Lower leg skin (tissue), 4 donors: ENCODE measurements at regions not wholly inside any gene's neighbourhood (a gene's known extent, or its start where the extent isn't known, plus 50 kb on each side); places are given as distances from the start of the nearest gene placed in this dataset.

Source experiments
- DNase-seq, 2 donors: peaks; one replicate each; pipeline ENCODE4 v3.0.0-alpha.2; 2019; ENCODE audit warnings: low spot score in 2 of 2
- H3K4me3 ChIP-seq: fragments of 200-600 bp; sonication (generic); 2 replicates; pipeline ENCODE4 v1.5.1; 2017; ENCODE audit warnings: mild to moderate bottlenecking, low read depth; ENCODE audit not compliant: poor library complexity, severe bottlenecking
- CTCF ChIP-seq, 3 donors: fragments of 450-650 bp; IDR thresholded peaks; one replicate each; pipeline ENCODE4 v1.5.1; 2016; ENCODE audit warnings: antibody characterized with exemption in 3 of 3, mild to moderate bottlenecking in 3 of 3, moderate library complexity in 2 of 3
- POLR2A ChIP-seq, 2 donors: fragments of 450-650 bp; IDR thresholded peaks; one replicate each; pipeline ENCODE4 v1.6.1; 2016 to 2017; ENCODE audit warnings: antibody characterized with exemption in 2 of 2, mild to moderate bottlenecking in 1 of 2, moderate library complexity in 1 of 2
- WGBS, 2 donors: methylation state at CpG; one replicate each; pipeline ENCODE4 v1.1.5; 2018; 5-methylcytosine and 5-hydroxymethylcytosine counted together
- intact Hi-C: fragments of 100-400 bp; cut with DNase I; formaldehyde crosslinking; loops from one replicate; pipeline ENCODE4 v1.15.0; 2023; ENCODE audit warnings: low total_unique reads

GRCh38 chr5:20470997-20471396, 483.0 kb upstream of the CDH18 start:
- WGBS, 2 donors = 85 to 97% methylated on average over 1 of the region's 1 CpG

GRCh38 chr5:20469792-20470191, 481.8 kb upstream of the CDH18 start:
- DNase-seq = no peak
- no peak overlapping the region for H3K4me3 ChIP-seq
- 46 to 66% methylated on average over 2 of the region's 2 CpGs for WGBS, 2 donors
- TF ChIP-seq CTCF (IDR thresholded peaks at IDR 0.05) (no peak), POLR2A (IDR thresholded peaks at IDR 0.05) (no peak)
- intact Hi-C loops = no loop called here

More at GRCh38 chr5:20470997-20471396, 483.0 kb upstream of the CDH18 start:
- no peak for DNase-seq
- TF ChIP-seq CTCF (IDR thresholded peaks at IDR 0.05) (no peak), POLR2A (IDR thresholded peaks at IDR 0.05) (no peak)
- no peak overlapping the region for H3K4me3 ChIP-seq
- intact Hi-C loops = no loop called here

- no peak for TF ChIP-seq CTCF (IDR thresholded peaks at IDR 0.05)
- TF ChIP-seq POLR2A (IDR thresholded peaks at IDR 0.05) = no peak
- intact Hi-C loops = no loop called here
- H3K4me3 ChIP-seq = no peak overlapping the region
- 82% methylated on average over 3 of the region's 3 CpGs for WGBS, 2 donors
- DNase-seq = no peak
Observed at GRCh38 chr5:20469390-20469789, 481.4 kb upstream of the CDH18 start.

- no peak for DNase-seq
- WGBS, 2 donors = 82 to 86% methylated on average over 1 of the region's 1 CpG
- intact Hi-C loops = no loop called here
- TF ChIP-seq POLR2A (IDR thresholded peaks at IDR 0.05) (no peak), CTCF (IDR thresholded peaks at IDR 0.05) (no peak)
- no peak overlapping the region for H3K4me3 ChIP-seq
Observed at GRCh38 chr5:20466512-20466911, 478.5 kb upstream of the CDH18 start.

GRCh38 chr5:20463206-20463605, 475.2 kb upstream of the CDH18 start:
- intact Hi-C loops = no loop called here
- TF ChIP-seq CTCF (IDR thresholded peaks at IDR 0.05) = no peak
- no peak for TF ChIP-seq POLR2A (IDR thresholded peaks at IDR 0.05)
- WGBS, 2 donors = 64 to 72% methylated on average over 4 of the region's 4 CpGs
- no peak for DNase-seq
- no peak overlapping the region for H3K4me3 ChIP-seq

DNA sequence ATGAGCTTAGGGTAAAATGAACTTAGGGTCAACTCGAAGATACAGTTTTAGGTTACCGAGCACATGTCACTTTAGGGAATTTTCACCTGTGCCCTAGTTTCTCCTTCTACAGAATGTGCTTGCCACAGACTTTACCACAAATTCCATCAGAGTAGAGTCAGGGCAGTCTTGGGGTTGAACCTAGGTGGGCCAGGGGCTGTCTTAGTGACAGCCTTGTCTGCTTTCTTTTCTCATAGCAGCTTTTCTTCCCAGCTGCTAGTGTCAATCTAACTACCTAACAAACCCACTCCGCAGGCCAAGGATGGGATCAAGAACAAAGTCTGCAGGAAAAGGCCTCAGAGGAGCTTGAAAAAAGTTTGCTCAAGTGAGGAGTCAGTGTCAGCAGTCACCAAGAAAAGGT, 458.1 kb upstream of the CDH18 start:
- TF ChIP-seq CTCF (IDR thresholded peaks at IDR 0.05) (no peak), POLR2A (IDR thresholded peaks at IDR 0.05) (no peak)
- WGBS, 2 donors = 91 to 92% methylated on average over 3 of the region's 3 CpGs
- no peak for DNase-seq
- H3K4me3 ChIP-seq = no peak overlapping the region
- intact Hi-C loops = no loop called here
